Large intestine (tissue), 3 donors: ENCODE measurements at regions not wholly inside any gene's neighbourhood (a gene's known extent, or its start where the extent isn't known, plus 50 kb on each side); places are given as distances from the start of the nearest gene placed in this dataset.
"Not testable (repeated sequence)": the region's sequence is repeated elsewhere in the genome, so short reads cannot be mapped to it uniquely, and the experiment has no call there.

Experiments
- DNase-seq, 2 donors: peaks; one replicate each; pipeline versions ENCODE4 v3.0.0 to v3.0.0-alpha.2; 2013
- H3K27ac ChIP-seq: one replicate; pipeline ENCODE4 v1.5.1; 2013; ENCODE audit warnings: low read length
- H3K27me3 ChIP-seq: 2 replicates; pipeline ENCODE4 v1.6.1; 2013; ENCODE audit warnings: low read length; ENCODE audit not compliant: control insufficient read depth, insufficient read depth
- H3K36me3 ChIP-seq: 2 replicates; pipeline ENCODE4 v1.6.1; 2013; ENCODE audit warnings: low read length; ENCODE audit not compliant: control insufficient read depth, insufficient read depth
- H3K4me1 ChIP-seq: one replicate; pipeline ENCODE4 v1.6.1; 2013; ENCODE audit warnings: low read length; ENCODE audit not compliant: control insufficient read depth, insufficient read depth
- H3K4me3 ChIP-seq: one replicate; pipeline ENCODE4 v1.5.1; 2013; ENCODE audit warnings: low read length
- H3K9me3 ChIP-seq: one replicate; pipeline ENCODE4 v1.6.1; 2013; ENCODE audit warnings: mild to moderate bottlenecking, low read depth, low read length, moderate library complexity; ENCODE audit not compliant: control insufficient read depth
- WGBS: methylation state at CpG from one replicate; pipeline ENCODE4 v1.1.5; 2013; ENCODE audit warnings: low lambda C conversion rate; ENCODE audit not compliant: insufficient coverage; 5-methylcytosine and 5-hydroxymethylcytosine counted together

GRCh38 chr7:145394126-145394525, 558.3 kb upstream of the TPK1 start:
- WGBS = no CpG with 5 or more reads among the region's 2 CpGs
- no peak for DNase-seq

GRCh38 chr7:145382762-145383161, 546.9 kb upstream of the TPK1 start:
- Histone ChIP-seq H3K36me3 (no peaks in the 10 kb centered on the region), H3K4me1 (no peaks in the 10 kb centered on the region), H3K27ac (no peak overlapping the region), H3K27me3 (no peaks in the 10 kb centered on the region), H3K4me3 (no peak overlapping the region), H3K9me3 (no peaks in the 10 kb centered on the region)
- DNase-seq = no peak
- 78% methylated on average over 1 of the region's 1 CpG for WGBS

More at GRCh38 chr7:145394126-145394525, 558.3 kb upstream of the TPK1 start:
- Histone ChIP-seq H3K27ac (no peak overlapping the region), H3K9me3 (peaks cover 3% of the 10 kb centered on the region), H3K27me3 (no peaks in the 10 kb centered on the region), H3K4me1 (no peaks in the 10 kb centered on the region), H3K36me3 (no peaks in the 10 kb centered on the region), H3K4me3 (no peak overlapping the region)

GRCh38 chr7:145378197-145378596, 542.3 kb upstream of the TPK1 start:
- H3K27me3 ChIP-seq = no peaks in the 10 kb centered on the region
- H3K4me1 ChIP-seq = no peaks in the 10 kb centered on the region
- no peak overlapping the region for H3K4me3 ChIP-seq
- no peak overlapping the region for H3K27ac ChIP-seq
- no peak for DNase-seq
- 71% methylated on average over 1 of the region's 2 CpGs for WGBS
- no peaks in the 10 kb centered on the region for H3K36me3 ChIP-seq
- no peaks in the 10 kb centered on the region for H3K9me3 ChIP-seq

- WGBS = no CpG with 5 or more reads among the region's 47 CpGs
Observed at GRCh38 chr7:145360511-145361100, 524.8 kb upstream of the TPK1 start.

GRCh38 chr7:145350334-145350733, 514.5 kb upstream of the TPK1 start:
- H3K27ac ChIP-seq = no peak overlapping the region
- H3K4me1 ChIP-seq = no peaks in the 10 kb centered on the region
- no peaks in the 10 kb centered on the region for H3K27me3 ChIP-seq
- H3K9me3 ChIP-seq = no peaks in the 10 kb centered on the region
- 86% methylated on average over 1 of the region's 3 CpGs for WGBS
- H3K36me3 ChIP-seq = no peaks in the 10 kb centered on the region
- H3K4me3 ChIP-seq = no peak overlapping the region
- DNase-seq = no peak

More at GRCh38 chr7:145360511-145361100, 524.8 kb upstream of the TPK1 start:
- peaks cover 9% of the 10 kb centered on the region for H3K9me3 ChIP-seq
- H3K27ac ChIP-seq = no peak overlapping the region
- no peaks in the 10 kb centered on the region for H3K36me3 ChIP-seq
- H3K4me3 ChIP-seq = no peak overlapping the region
- DNase-seq = no peak
- no peaks in the 10 kb centered on the region for H3K4me1 ChIP-seq
- H3K27me3 ChIP-seq = no peaks in the 10 kb centered on the region

GRCh38 chr7:145349452-145349851, 513.6 kb upstream of the TPK1 start:
- not testable (repeated sequence) for DNase-seq, H3K36me3 ChIP-seq, H3K27me3 ChIP-seq, H3K27ac ChIP-seq, H3K9me3 ChIP-seq, H3K4me1 ChIP-seq, H3K4me3 ChIP-seq

GRCh38 chr7:145347271-145347670, 511.4 kb upstream of the TPK1 start:
- Histone ChIP-seq H3K27me3 (no peaks in the 10 kb centered on the region), H3K9me3 (no peaks in the 10 kb centered on the region), H3K4me1 (no peaks in the 10 kb centered on the region), H3K4me3 (no peak overlapping the region), H3K36me3 (no peaks in the 10 kb centered on the region), H3K27ac (no peak overlapping the region)
- WGBS = no CpG with 5 or more reads among the region's 8 CpGs
- no peak for DNase-seq

- H3K9me3 ChIP-seq = no peaks in the 10 kb centered on the region
- H3K27me3 ChIP-seq = no peaks in the 10 kb centered on the region
- WGBS = no CpG with 5 or more reads among the region's 2 CpGs
- peak in 1 of 2 donors; percentile 19 for DNase-seq
- no peak overlapping the region for H3K27ac ChIP-seq
- H3K4me1 ChIP-seq = no peaks in the 10 kb centered on the region
- H3K4me3 ChIP-seq = no peak overlapping the region
- H3K36me3 ChIP-seq = no peaks in the 10 kb centered on the region
Observed at GRCh38 chr7:145339319-145339718, 503.5 kb upstream of the TPK1 start.

GRCh38 chr7:145331522-145331921, 495.7 kb upstream of the TPK1 start:
- no peak overlapping the region for H3K4me3 ChIP-seq
- H3K9me3 ChIP-seq = no peaks in the 10 kb centered on the region
- WGBS = 100% methylated on average over 1 of the region's 7 CpGs
- H3K27me3 ChIP-seq = no peaks in the 10 kb centered on the region
- H3K36me3 ChIP-seq = no peaks in the 10 kb centered on the region
- H3K27ac ChIP-seq = no peak overlapping the region
- no peaks in the 10 kb centered on the region for H3K4me1 ChIP-seq
- no peak for DNase-seq

GRCh38 chr7:145331076-145331475, 495.2 kb upstream of the TPK1 start:
- H3K27me3 ChIP-seq = no peaks in the 10 kb centered on the region
- no peak for DNase-seq
- no peaks in the 10 kb centered on the region for H3K4me1 ChIP-seq
- no peaks in the 10 kb centered on the region for H3K36me3 ChIP-seq
- WGBS = 20% methylated on average over 1 of the region's 2 CpGs
- H3K9me3 ChIP-seq = no peaks in the 10 kb centered on the region
- H3K27ac ChIP-seq = no peak overlapping the region
- H3K4me3 ChIP-seq = no peak overlapping the region

- WGBS = no CpG with 5 or more reads among the region's 1 CpG
Observed at GRCh38 chr7:145327646-145328045, 491.8 kb upstream of the TPK1 start.

More at GRCh38 chr7:145327646-145328045, 491.8 kb upstream of the TPK1 start:
- Histone ChIP-seq H3K4me3 (no peak overlapping the region), H3K27me3 (no peaks in the 10 kb centered on the region), H3K4me1 (no peaks in the 10 kb centered on the region), H3K27ac (no peak overlapping the region), H3K9me3 (peaks cover 4% of the 10 kb centered on the region), H3K36me3 (no peaks in the 10 kb centered on the region)
- no peak for DNase-seq
